Small intestine (tissue), 7 donors: ENCODE measurements at regions not wholly inside any gene's neighbourhood (a gene's known extent, or its start where the extent isn't known, plus 50 kb on each side); places are given as distances from the start of the nearest gene placed in this dataset.

Experiments used
- DNase-seq, 2 donors: peaks; one replicate each; pipeline versions ENCODE4 v3.0.0 to v3.0.0-alpha.2; 2013
- FAIRE-seq: peaks from 2 replicates; lab custom pipeline; 2012; peaks lifted over from hg19 to GRCh38; lab: Jason Lieb, UNC
- H3K27ac ChIP-seq, 3 donors: one replicate each; pipeline ENCODE4 v1.5.1; 2013; ENCODE audit warnings: low read length in 2 of 3, mild to moderate bottlenecking in 2 of 3, control low read depth in 1 of 3, inconsistent platforms in 1 of 3, low read depth in 1 of 3, moderate library complexity in 1 of 3
- H3K27me3 ChIP-seq, 3 donors: one replicate each; pipeline ENCODE4 v1.6.1; 2013; ENCODE audit warnings: low read length in 3 of 3, inconsistent platforms in 1 of 3; ENCODE audit not compliant: control insufficient read depth in 3 of 3, insufficient read depth in 3 of 3
- H3K36me3 ChIP-seq, 3 donors: one replicate each; pipeline ENCODE4 v1.6.1; 2013; ENCODE audit warnings: low read length in 3 of 3, inconsistent platforms in 1 of 3, low read depth in 1 of 3, mild to moderate bottlenecking in 1 of 3, moderate library complexity in 1 of 3; ENCODE audit not compliant: control insufficient read depth in 3 of 3, insufficient read depth in 2 of 3
- H3K4me1 ChIP-seq, 3 donors: one replicate each; pipeline ENCODE4 v1.6.1; 2013; ENCODE audit warnings: low read length in 2 of 3, inconsistent platforms in 1 of 3, low read depth in 1 of 3, mild to moderate bottlenecking in 1 of 3, moderate library complexity in 1 of 3; ENCODE audit not compliant: control insufficient read depth in 3 of 3, insufficient read depth in 2 of 3
- H3K4me3 ChIP-seq, 3 donors: one replicate each; pipeline ENCODE4 v1.5.1; 2013; ENCODE audit warnings: low read length in 3 of 3, control low read depth in 1 of 3, inconsistent platforms in 1 of 3, low read depth in 1 of 3, mild to moderate bottlenecking in 1 of 3, moderate library complexity in 1 of 3
- H3K9me3 ChIP-seq, 2 donors: one replicate each; pipeline ENCODE4 v1.6.1; 2013; ENCODE audit warnings: low read depth in 1 of 2, low read length in 1 of 2; ENCODE audit not compliant: control insufficient read depth in 2 of 2, insufficient read depth in 1 of 2
- WGBS, 3 donors: extraction: QIAGEN DNeasy Blood & Tissue Kit; methylation state at CpG; one replicate each; pipeline ENCODE4 v1.1.7; 2013; 5-methylcytosine and 5-hydroxymethylcytosine counted together
- donor health status: healthy with polysubstance abuse.
- donor health status: control.
- donor health status: control.
- donor health status: Bipolar disorder and iron deficiency.
- donor health status: healthy.

GRCh38 chr15:70170096-70170699, 72.5 kb upstream of the TLE3 start:
- Histone ChIP-seq H3K36me3 (no peaks in the 10 kb centered on the region), H3K4me1 (peaks cover 0 to 26% (median 0%) of the 10 kb centered on the region in 3 donors), H3K27ac (no peak overlapping the region), H3K4me3 (no peak overlapping the region), H3K9me3 (no peaks in the 10 kb centered on the region), H3K27me3 (peaks cover 0 to 15% (median 0%) of the 10 kb centered on the region in 3 donors)
- FAIRE-seq (no peak), DNase-seq (no peak)
- 84 to 91% (median 87%) methylated on average over 10 of the region's 10 CpGs for WGBS, 3 donors

- peaks cover 0 to 21% (median 0%) of the 10 kb centered on the region in 3 donors for H3K27me3 ChIP-seq
- WGBS, 3 donors: 83 to 91% (median 88%) methylated on average over 3 of the region's 3 CpGs
- no peaks in the 10 kb centered on the region for H3K36me3 ChIP-seq
- FAIRE-seq: no peak
- H3K9me3 ChIP-seq: peaks cover 0 to 5% of the 10 kb centered on the region in 2 donors
- peaks cover 0 to 26% (median 0%) of the 10 kb centered on the region in 3 donors for H3K4me1 ChIP-seq
- no peak for DNase-seq
- no peak overlapping the region for H3K27ac ChIP-seq
- H3K4me3 ChIP-seq: no peak overlapping the region
These were observed 71.4 kb upstream of the TLE3 start for GRCh38 chr15:70169147-70169546.

- Histone ChIP-seq H3K4me3 (no peak overlapping the region), H3K27ac (no peak overlapping the region), H3K9me3 (peaks cover 0 to 7% of the 10 kb centered on the region in 2 donors), H3K4me1 (peaks cover 0 to 20% (median 0%) of the 10 kb centered on the region in 3 donors), H3K27me3 (peaks cover 0 to 31% (median 0%) of the 10 kb centered on the region in 3 donors), H3K36me3 (no peaks in the 10 kb centered on the region)
- WGBS, 3 donors: 63 to 65% (median 63%) methylated on average over 3 of the region's 3 CpGs
- FAIRE-seq: no peak
- DNase-seq: no peak
These were observed 69.4 kb upstream of the TLE3 start for GRCh38 chr15:70167155-70167554.

GRCh38 chr15:70166506-70167087, 68.9 kb upstream of the TLE3 start:
- no peaks in the 10 kb centered on the region for H3K36me3 ChIP-seq
- 90 to 94% (median 94%) methylated on average over 13 of the region's 13 CpGs for WGBS, 3 donors
- H3K4me1 ChIP-seq: peaks cover 0 to 15% (median 0%) of the 10 kb centered on the region in 3 donors
- no peak for FAIRE-seq
- peaks cover 0 to 7% of the 10 kb centered on the region in 2 donors for H3K9me3 ChIP-seq
- no peak for DNase-seq
- peaks cover 0 to 31% (median 0%) of the 10 kb centered on the region in 3 donors for H3K27me3 ChIP-seq
- H3K27ac ChIP-seq: no peak overlapping the region
- no peak overlapping the region for H3K4me3 ChIP-seq

GRCh38 chr15:70165716-70166284, 68.1 kb upstream of the TLE3 start:
- DNase-seq: no peak
- H3K27ac ChIP-seq: peak overlapping the region in 1 of 3 donors; percentile 51
- 46 to 51% (median 47%) methylated on average over 10 of the region's 10 CpGs for WGBS, 3 donors
- peaks cover 0 to 7% of the 10 kb centered on the region in 2 donors for H3K9me3 ChIP-seq
- no peak for FAIRE-seq
- peaks cover 0 to 9% (median 0%) of the 10 kb centered on the region in 3 donors for H3K4me1 ChIP-seq
- no peak overlapping the region for H3K4me3 ChIP-seq
- H3K36me3 ChIP-seq: no peaks in the 10 kb centered on the region
- peaks cover 0 to 39% (median 0%) of the 10 kb centered on the region in 3 donors for H3K27me3 ChIP-seq

GRCh38 chr15:70164910-70165715, 67.4 kb upstream of the TLE3 start:
- peaks cover 0 to 13% (median 0%) of the 10 kb centered on the region in 3 donors for H3K4me1 ChIP-seq
- peaks cover 0 to 45% (median 0%) of the 10 kb centered on the region in 3 donors for H3K27me3 ChIP-seq
- H3K9me3 ChIP-seq: peaks cover 0 to 7% of the 10 kb centered on the region in 2 donors
- 36 to 59% (median 41%) methylated on average over 15 of the region's 15 CpGs for WGBS, 3 donors
- peak overlapping the region in 1 of 3 donors; percentile 66 for H3K27ac ChIP-seq
- no peak for FAIRE-seq
- no peaks in the 10 kb centered on the region for H3K36me3 ChIP-seq
- peak; percentile 27 to 79 for DNase-seq
- no peak overlapping the region for H3K4me3 ChIP-seq

- no peak for DNase-seq
- Histone ChIP-seq H3K4me3 (no peak overlapping the region), H3K4me1 (peaks cover 4 to 21% (median 4%) of the 10 kb centered on the region in 3 donors), H3K36me3 (no peaks in the 10 kb centered on the region), H3K9me3 (peaks cover 0 to 7% of the 10 kb centered on the region in 2 donors), H3K27ac (peak overlapping the region in 1 of 3 donors; percentile 66), H3K27me3 (peaks cover 0 to 40% (median 0%) of the 10 kb centered on the region in 3 donors)
- no peak for FAIRE-seq
- WGBS, 3 donors: 92 to 93% (median 92%) methylated on average over 3 of the region's 3 CpGs
These were observed 66.6 kb upstream of the TLE3 start for GRCh38 chr15:70164156-70164900.
